ENCODE measurements at regions not wholly inside any gene's neighbourhood (a gene's known extent, or its start where the extent isn't known, plus 50 kb on each side); places are given as distances from the start of the nearest gene placed in this dataset.

DNA sequence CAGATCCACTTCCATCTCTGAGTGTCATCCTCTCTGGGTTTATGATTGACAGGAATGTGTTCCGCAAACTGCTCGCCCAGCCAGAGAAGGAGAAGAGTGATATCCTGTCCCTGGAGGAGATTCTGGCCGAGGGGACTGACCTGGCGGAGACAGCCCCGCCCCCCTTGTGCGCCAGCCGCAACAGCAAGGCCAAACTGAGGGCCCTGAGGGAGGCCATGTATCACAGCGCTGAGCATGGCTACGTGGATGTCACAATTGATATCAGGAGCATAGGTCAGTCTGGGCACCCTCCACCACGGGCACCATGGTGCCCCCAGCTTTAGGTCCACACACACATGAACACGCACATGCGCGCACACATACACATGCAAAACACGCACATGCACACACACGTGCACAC is 67.5 kb upstream of the PWP1 start:
- no peak for ATAC-seq
- TF ChIP-seq ZNF8 (CRISPR knock-in tag; IDR thresholded peaks at IDR 0.05) = no peak

DNA sequence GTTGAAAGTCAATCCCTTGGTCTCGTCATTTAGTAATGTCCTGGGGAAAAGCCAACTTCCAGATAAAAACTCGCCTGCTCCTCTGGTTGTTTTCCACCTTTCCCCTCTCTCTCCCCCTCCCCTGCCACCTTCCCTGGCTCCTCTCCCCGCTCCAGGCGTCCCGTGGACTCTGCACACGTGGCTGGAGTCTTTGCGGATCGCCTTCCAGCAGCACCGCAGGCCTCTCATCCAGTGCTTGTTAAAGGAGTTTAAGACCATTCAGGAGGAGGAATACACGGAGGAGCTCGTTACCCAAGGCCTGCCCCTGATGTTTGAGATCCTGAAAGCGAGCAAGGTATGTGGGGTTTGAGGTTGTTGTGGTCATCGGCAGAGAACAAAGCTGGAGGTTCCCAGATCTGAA is 65.8 kb upstream of the PWP1 start:
- no peak for ATAC-seq

DNA sequence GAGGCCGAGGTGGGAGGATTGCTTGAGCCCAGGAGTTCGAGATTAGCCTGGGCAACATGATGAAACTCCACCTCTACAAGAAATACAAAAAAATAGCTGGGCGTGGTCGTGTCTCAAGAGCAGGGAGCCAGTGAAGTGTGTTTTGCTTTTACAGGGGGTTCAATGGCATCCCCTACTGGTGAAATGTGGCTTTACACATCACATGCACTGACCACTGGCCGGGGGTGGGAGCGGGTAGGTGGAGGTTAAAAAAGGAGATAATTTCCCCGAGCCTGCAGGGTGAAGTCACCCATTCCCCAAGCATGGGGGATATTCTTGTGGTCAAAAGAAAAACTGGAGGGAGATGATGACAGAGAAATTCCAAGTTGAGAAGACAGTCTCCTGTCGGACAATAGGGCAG is 63.6 kb upstream of the PWP1 start:
- TF ChIP-seq, protein P1, sequence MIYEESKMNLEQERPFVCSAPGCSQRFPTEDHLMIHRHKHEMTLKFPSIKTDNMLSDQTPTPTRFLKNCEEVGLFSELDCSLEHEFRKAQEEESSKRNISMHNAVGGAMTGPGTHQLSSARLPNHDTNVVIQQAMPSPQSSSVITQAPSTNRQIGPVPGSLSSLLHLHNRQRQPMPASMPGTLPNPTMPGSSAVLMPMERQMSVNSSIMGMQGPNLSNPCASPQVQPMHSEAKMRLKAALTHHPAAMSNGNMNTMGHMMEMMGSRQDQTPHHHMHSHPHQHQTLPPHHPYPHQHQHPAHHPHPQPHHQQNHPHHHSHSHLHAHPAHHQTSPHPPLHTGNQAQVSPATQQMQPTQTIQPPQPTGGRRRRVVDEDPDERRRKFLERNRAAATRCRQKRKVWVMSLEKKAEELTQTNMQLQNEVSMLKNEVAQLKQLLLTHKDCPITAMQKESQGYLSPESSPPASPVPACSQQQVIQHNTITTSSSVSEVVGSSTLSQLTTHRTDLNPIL (CRISPR knock-in tag; IDR thresholded peaks at IDR 0.05; ENCODE audit: low read depth) = no peak
- TF ChIP-seq ZNF565 (CRISPR knock-in tag; conservative IDR thresholded peaks at IDR 0.05; ENCODE audit: low read depth) (no peak), PPARA (CRISPR knock-in tag; IDR thresholded peaks at IDR 0.05; ENCODE audit: borderline replicate concordance) (no peak), BACH2 (CRISPR knock-in tag; IDR thresholded peaks at IDR 0.05; ENCODE audit: borderline replicate concordance) (no peak), ZNF70 (CRISPR knock-in tag; IDR thresholded peaks at IDR 0.05) (no peak), ZFP3 (CRISPR knock-in tag; IDR thresholded peaks at IDR 0.05) (no peak), ARNTL (CRISPR knock-in tag; IDR thresholded peaks at IDR 0.05; ENCODE audit: borderline replicate concordance, low read depth) (no peak)
- TF ChIP-seq, protein P2, sequence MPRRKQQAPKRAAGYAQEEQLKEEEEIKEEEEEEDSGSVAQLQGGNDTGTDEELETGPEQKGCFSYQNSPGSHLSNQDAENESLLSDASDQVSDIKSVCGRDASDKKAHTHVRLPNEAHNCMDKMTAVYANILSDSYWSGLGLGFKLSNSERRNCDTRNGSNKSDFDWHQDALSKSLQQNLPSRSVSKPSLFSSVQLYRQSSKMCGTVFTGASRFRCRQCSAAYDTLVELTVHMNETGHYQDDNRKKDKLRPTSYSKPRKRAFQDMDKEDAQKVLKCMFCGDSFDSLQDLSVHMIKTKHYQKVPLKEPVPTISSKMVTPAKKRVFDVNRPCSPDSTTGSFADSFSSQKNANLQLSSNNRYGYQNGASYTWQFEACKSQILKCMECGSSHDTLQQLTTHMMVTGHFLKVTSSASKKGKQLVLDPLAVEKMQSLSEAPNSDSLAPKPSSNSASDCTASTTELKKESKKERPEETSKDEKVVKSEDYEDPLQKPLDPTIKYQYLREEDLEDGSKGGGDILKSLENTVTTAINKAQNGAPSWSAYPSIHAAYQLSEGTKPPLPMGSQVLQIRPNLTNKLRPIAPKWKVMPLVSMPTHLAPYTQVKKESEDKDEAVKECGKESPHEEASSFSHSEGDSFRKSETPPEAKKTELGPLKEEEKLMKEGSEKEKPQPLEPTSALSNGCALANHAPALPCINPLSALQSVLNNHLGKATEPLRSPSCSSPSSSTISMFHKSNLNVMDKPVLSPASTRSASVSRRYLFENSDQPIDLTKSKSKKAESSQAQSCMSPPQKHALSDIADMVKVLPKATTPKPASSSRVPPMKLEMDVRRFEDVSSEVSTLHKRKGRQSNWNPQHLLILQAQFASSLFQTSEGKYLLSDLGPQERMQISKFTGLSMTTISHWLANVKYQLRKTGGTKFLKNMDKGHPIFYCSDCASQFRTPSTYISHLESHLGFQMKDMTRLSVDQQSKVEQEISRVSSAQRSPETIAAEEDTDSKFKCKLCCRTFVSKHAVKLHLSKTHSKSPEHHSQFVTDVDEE (CRISPR knock-in tag; IDR thresholded peaks at IDR 0.05) = no peak
- ATAC-seq = no peak

More for the DNA sequence above, 65.8 kb upstream of the PWP1 start:
- TF ChIP-seq, protein P1 (CRISPR knock-in tag; IDR thresholded peaks at IDR 0.05; ENCODE audit: low read depth) = no peak

DNA sequence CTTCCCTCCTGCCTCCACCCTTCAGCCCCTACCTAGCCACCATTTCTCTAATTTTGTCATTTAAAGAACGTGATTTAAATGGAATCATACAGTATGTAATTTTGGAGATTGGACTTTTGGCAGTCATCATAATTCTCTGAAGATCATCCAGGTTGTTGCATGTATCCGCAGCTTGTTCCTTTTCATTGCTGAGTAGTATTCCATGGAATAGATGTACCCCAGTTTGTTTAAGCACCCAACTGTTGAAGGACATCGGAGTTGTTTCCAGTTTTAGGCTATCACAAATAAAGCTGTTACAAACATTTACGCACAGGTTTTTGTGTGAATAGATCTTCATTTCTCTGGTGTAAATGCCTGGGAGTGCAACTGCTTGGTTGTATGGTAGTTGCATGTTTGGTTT is 61.1 kb upstream of the PWP1 start:
- no peak for TF ChIP-seq ZFP30 (CRISPR knock-in tag; IDR thresholded peaks at IDR 0.05)
- TF ChIP-seq ZNF8 (CRISPR knock-in tag; IDR thresholded peaks at IDR 0.05) = peak; percentile 72
- TF ChIP-seq GLIS3 (CRISPR knock-in tag; IDR thresholded peaks at IDR 0.05) = no peak
- TF ChIP-seq, protein P3, sequence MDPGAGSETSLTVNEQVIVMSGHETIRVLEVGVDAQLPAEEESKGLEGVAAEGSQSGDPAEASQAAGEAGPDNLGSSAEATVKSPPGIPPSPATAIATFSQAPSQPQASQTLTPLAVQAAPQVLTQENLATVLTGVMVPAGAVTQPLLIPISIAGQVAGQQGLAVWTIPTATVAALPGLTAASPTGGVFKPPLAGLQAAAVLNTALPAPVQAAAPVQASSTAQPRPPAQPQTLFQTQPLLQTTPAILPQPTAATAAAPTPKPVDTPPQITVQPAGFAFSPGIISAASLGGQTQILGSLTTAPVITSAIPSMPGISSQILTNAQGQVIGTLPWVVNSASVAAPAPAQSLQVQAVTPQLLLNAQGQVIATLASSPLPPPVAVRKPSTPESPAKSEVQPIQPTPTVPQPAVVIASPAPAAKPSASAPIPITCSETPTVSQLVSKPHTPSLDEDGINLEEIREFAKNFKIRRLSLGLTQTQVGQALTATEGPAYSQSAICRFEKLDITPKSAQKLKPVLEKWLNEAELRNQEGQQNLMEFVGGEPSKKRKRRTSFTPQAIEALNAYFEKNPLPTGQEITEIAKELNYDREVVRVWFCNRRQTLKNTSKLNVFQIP (CRISPR knock-in tag; IDR thresholded peaks at IDR 0.05; ENCODE audit: borderline replicate concordance, low read depth) = no peak
- TF ChIP-seq ZNF565 (CRISPR knock-in tag; conservative IDR thresholded peaks at IDR 0.05; ENCODE audit: low read depth) = no peak
- TF ChIP-seq CSDC2 (CRISPR knock-in tag; IDR thresholded peaks at IDR 0.05) = no peak
- no peak for TF ChIP-seq TCF4 (CRISPR knock-in tag; IDR thresholded peaks at IDR 0.05; ENCODE audit: borderline replicate concordance)
- no peak for TF ChIP-seq ZFP3 (CRISPR knock-in tag; IDR thresholded peaks at IDR 0.05)
- TF ChIP-seq ISL1 (CRISPR knock-in tag; IDR thresholded peaks at IDR 0.05) = no peak
- ATAC-seq = no peak

DNA sequence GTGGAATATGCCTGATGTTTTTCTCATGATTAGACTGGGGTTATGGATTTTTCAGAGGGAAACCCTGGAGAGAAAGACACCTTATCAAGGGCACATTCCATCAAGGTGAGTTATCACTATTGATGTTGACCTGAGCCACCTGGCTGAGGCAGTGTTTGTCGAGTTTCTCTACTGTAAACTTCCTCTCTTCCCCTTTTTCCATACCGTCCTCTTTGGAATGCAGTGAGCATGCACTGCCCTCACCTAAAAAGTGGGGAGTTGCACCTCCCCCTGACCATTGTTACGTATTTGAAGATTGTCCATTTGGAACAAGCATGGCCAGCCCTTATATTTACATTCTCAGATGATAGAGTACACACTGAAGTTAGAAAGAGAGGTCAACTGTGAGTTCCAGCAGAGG is 53.9 kb upstream of the PWP1 start:
- no peak for ATAC-seq
- TF ChIP-seq BACH2 (CRISPR knock-in tag; IDR thresholded peaks at IDR 0.05; ENCODE audit: borderline replicate concordance) = no peak
- no peak for TF ChIP-seq PPARA (CRISPR knock-in tag; IDR thresholded peaks at IDR 0.05; ENCODE audit: borderline replicate concordance)
- TF ChIP-seq ZNF8 (CRISPR knock-in tag; IDR thresholded peaks at IDR 0.05) = no peak
- no peak for TF ChIP-seq SNAI2 (CRISPR knock-in tag; IDR thresholded peaks at IDR 0.05)
- TF ChIP-seq ZFP30 (CRISPR knock-in tag; IDR thresholded peaks at IDR 0.05) = no peak
- no peak for TF ChIP-seq ARNTL (CRISPR knock-in tag; IDR thresholded peaks at IDR 0.05; ENCODE audit: borderline replicate concordance, low read depth)
- no peak for TF ChIP-seq TOX (CRISPR knock-in tag; IDR thresholded peaks at IDR 0.05; ENCODE audit: borderline replicate concordance)
- TF ChIP-seq, protein P4, sequence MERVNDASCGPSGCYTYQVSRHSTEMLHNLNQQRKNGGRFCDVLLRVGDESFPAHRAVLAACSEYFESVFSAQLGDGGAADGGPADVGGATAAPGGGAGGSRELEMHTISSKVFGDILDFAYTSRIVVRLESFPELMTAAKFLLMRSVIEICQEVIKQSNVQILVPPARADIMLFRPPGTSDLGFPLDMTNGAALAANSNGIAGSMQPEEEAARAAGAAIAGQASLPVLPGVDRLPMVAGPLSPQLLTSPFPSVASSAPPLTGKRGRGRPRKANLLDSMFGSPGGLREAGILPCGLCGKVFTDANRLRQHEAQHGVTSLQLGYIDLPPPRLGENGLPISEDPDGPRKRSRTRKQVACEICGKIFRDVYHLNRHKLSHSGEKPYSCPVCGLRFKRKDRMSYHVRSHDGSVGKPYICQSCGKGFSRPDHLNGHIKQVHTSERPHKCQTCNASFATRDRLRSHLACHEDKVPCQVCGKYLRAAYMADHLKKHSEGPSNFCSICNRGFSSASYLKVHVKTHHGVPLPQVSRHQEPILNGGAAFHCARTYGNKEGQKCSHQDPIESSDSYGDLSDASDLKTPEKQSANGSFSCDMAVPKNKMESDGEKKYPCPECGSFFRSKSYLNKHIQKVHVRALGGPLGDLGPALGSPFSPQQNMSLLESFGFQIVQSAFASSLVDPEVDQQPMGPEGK (CRISPR knock-in tag; IDR thresholded peaks at IDR 0.05; ENCODE audit: borderline replicate concordance) = no peak
- TF ChIP-seq TCF4 (CRISPR knock-in tag; IDR thresholded peaks at IDR 0.05; ENCODE audit: borderline replicate concordance) = no peak
- TF ChIP-seq ZFP3 (CRISPR knock-in tag; IDR thresholded peaks at IDR 0.05) = no peak
- TF ChIP-seq OSR1 (CRISPR knock-in tag; IDR thresholded peaks at IDR 0.05) = no peak
- TF ChIP-seq ZNF565 (CRISPR knock-in tag; conservative IDR thresholded peaks at IDR 0.05; ENCODE audit: low read depth) = no peak
- no peak for TF ChIP-seq ZC3H10 (CRISPR knock-in tag; IDR thresholded peaks at IDR 0.05)
- TF ChIP-seq, protein P3 (CRISPR knock-in tag; IDR thresholded peaks at IDR 0.05; ENCODE audit: borderline replicate concordance, low read depth) = no peak
- TF ChIP-seq CSDC2 (CRISPR knock-in tag; IDR thresholded peaks at IDR 0.05) = no peak
